ENCODE measurements at regions not wholly inside any gene's neighbourhood (a gene's known extent, or its start where the extent isn't known, plus 50 kb on each side); places are given as distances from the start of the nearest gene placed in this dataset.

DNA sequence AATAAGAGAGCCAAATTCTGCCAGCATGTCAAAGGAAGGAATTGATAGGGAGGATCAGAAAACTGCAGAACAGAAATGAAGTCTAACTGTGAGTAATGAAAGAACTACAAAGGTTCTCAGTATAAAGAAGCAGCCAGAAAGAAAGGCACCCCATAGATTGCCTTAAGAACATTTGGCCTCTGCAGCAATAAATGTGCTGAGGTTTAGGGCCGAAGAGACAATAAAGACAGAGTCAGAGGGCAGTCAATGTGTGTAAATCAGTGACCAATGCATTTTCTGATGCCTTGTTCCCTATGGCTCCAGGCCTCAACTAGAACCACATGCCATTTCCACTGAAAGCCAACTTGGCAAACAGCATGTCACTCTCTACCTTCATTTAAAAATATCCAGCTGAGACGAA is 281.0 kb downstream of the HINT1 start:
- TF ChIP-seq, protein P1, sequence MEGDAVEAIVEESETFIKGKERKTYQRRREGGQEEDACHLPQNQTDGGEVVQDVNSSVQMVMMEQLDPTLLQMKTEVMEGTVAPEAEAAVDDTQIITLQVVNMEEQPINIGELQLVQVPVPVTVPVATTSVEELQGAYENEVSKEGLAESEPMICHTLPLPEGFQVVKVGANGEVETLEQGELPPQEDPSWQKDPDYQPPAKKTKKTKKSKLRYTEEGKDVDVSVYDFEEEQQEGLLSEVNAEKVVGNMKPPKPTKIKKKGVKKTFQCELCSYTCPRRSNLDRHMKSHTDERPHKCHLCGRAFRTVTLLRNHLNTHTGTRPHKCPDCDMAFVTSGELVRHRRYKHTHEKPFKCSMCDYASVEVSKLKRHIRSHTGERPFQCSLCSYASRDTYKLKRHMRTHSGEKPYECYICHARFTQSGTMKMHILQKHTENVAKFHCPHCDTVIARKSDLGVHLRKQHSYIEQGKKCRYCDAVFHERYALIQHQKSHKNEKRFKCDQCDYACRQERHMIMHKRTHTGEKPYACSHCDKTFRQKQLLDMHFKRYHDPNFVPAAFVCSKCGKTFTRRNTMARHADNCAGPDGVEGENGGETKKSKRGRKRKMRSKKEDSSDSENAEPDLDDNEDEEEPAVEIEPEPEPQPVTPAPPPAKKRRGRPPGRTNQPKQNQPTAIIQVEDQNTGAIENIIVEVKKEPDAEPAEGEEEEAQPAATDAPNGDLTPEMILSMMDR (IDR thresholded peaks at IDR 0.05) = no peak
- TF ChIP-seq POLR2A (IDR thresholded peaks at IDR 0.05) = no peak
